Hepatocyte (in vitro differentiated cells): ENCODE measurements at regions not wholly inside any gene's neighbourhood (a gene's known extent, or its start where the extent isn't known, plus 50 kb on each side); places are given as distances from the start of the nearest gene placed in this dataset.

Experiments
- DNase-seq: peaks from one replicate; pipeline ENCODE4 v3.0.0-alpha.2; 2016; ENCODE audit warnings: low spot score
- H2AFZ ChIP-seq: fragments of 200-600 bp; sonication (generic); 2 replicates; pipeline ENCODE4 v1.6.0; 2016; ENCODE audit warnings: antibody characterized with exemption, mild to moderate bottlenecking
- H3K27ac ChIP-seq: fragments of 200-600 bp; sonication (generic); 2 replicates; pipeline ENCODE4 v1.5.1; 2016; ENCODE audit warnings: mild to moderate bottlenecking
- H3K27me3 ChIP-seq: fragments of 200-600 bp; sonication (generic); 2 replicates; pipeline ENCODE4 v1.6.1; 2016
- H3K36me3 ChIP-seq: fragments of 200-600 bp; sonication (generic); replicated peaks from 2 replicates; pipeline ENCODE4 v1.5.1; 2016; ENCODE audit warnings: low read depth; ENCODE audit not compliant: insufficient read depth
- H3K4me1 ChIP-seq: fragments of 200-600 bp; sonication (generic); 2 replicates; pipeline ENCODE4 v1.5.1; 2016; ENCODE audit warnings: mild to moderate bottlenecking, moderate library complexity; ENCODE audit not compliant: insufficient read depth
- H3K4me2 ChIP-seq: fragments of 200-600 bp; sonication (generic); 2 replicates; pipeline ENCODE4 v1.6.0; 2016
- H3K4me3 ChIP-seq: fragments of 200-600 bp; sonication (generic); 2 replicates; pipeline ENCODE4 v1.5.1; 2016; ENCODE audit warnings: mild to moderate bottlenecking
- H3K79me2 ChIP-seq: fragments of 200-600 bp; sonication (generic); 2 replicates; pipeline ENCODE4 v1.6.0; 2017; ENCODE audit warnings: mild to moderate bottlenecking
- H3K9me2 ChIP-seq: fragments of 200-600 bp; sonication (generic); replicated peaks from 2 replicates; pipeline ENCODE4 v1.6.0; 2017; ENCODE audit warnings: mild to moderate bottlenecking; ENCODE audit not compliant: insufficient read depth
- H3K9me3 ChIP-seq: fragments of 200-600 bp; sonication (generic); 2 replicates; pipeline ENCODE4 v1.5.1; 2016; ENCODE audit warnings: low read depth, mild to moderate bottlenecking
- H4K20me1 ChIP-seq: fragments of 200-600 bp; sonication (generic); 2 replicates; pipeline ENCODE4 v1.6.0; 2016; ENCODE audit warnings: mild to moderate bottlenecking; ENCODE audit not compliant: insufficient read depth, poor library complexity, severe bottlenecking
- EZH2 ChIP-seq: fragments of 200-600 bp; sonication (generic); IDR thresholded peaks from 2 replicates; pipeline ENCODE4 v1.6.1; 2016; ENCODE audit warnings: antibody characterized with exemption, mild to moderate bottlenecking, borderline replicate concordance
- EZH2phosphoT487 ChIP-seq: fragments of 200-600 bp; sonication (generic); IDR thresholded peaks from one replicate; pipeline ENCODE4 v1.6.1; 2018; ENCODE audit warnings: antibody characterized with exemption, mild to moderate bottlenecking, low read depth, moderate library complexity; ENCODE audit not compliant: unreplicated experiment, severe bottlenecking
- WGBS: methylation state at CpG from one replicate; pipeline ENCODE4 v1.1.6; 2016; ENCODE audit warnings: low lambda C conversion rate; ENCODE audit errors: missing lambda C conversion rate; 5-methylcytosine and 5-hydroxymethylcytosine counted together
- TF ChIP-seq, protein P1 (sequence below): fragments of 200-600 bp; sonication (generic); IDR thresholded peaks from 2 replicates; pipeline ENCODE4 v1.5.1; 2016; ENCODE audit warnings: antibody characterized with exemption, mild to moderate bottlenecking; ENCODE audit not compliant: poor library complexity

DNA sequence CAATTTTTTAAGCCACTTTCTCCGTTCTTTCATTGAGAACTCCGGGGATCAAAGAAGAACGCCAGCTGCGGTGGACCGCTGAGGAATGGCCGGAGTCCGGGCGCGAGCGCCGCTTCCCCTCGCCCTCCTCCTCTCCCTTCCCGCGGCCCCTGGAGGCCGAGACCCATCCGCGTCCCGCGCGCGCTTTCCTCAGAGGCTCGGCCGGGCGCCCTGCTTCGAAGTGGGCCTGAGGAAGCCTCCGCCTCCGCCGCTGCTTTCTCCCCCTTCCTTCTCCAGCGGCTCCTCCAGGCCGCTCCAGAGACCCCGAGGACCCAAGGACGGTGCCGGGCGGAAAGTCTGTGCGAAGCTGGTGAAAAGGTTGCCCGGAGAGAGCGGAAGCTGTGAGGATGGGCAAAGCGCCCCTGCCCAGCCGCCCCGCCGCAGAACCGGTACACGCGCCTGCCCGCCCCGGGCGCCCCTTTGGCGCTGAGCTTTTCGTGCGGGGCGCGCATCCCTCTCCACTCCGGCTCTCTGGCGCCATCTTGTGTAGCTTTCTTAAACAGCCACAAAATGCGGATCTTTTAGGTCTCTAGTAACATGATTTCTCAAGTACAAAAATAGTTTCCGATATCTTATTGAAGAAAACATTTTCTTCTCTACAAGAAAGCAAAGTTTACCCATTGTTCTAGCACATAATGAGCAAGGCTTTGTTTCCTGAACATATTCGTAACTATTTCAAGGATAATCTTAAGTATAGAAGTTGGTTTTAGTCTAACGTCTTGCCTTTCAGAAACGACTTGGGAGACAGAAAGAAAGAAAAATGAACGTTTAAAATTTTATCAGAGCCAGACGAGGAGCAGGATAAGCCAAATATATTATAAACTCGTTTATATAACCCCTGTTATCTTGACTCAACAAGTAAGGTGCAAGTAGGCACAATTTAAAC lies 59.2 kb upstream of the FAM174B start:
- Histone ChIP-seq H3K4me3 (peak overlapping the region; percentile 25), H2AFZ (peak overlapping the region; percentile 67), H3K4me1 (peaks cover 7% of the 10 kb centered on the region), H3K36me3 (no peaks in the 10 kb centered on the region), H3K27ac (peak overlapping the region; percentile 60), H4K20me1 (no peaks in the 10 kb centered on the region), H3K9me3 (no peaks in the 10 kb centered on the region), H3K79me2 (no peaks in the 10 kb centered on the region), H3K4me2 (peak overlapping the region; percentile 73), H3K27me3 (no peaks in the 10 kb centered on the region), H3K9me2 (no peaks in the 10 kb centered on the region)
- 4% methylated on average over 59 of the region's 62 CpGs for WGBS
- TF ChIP-seq, protein P1, sequence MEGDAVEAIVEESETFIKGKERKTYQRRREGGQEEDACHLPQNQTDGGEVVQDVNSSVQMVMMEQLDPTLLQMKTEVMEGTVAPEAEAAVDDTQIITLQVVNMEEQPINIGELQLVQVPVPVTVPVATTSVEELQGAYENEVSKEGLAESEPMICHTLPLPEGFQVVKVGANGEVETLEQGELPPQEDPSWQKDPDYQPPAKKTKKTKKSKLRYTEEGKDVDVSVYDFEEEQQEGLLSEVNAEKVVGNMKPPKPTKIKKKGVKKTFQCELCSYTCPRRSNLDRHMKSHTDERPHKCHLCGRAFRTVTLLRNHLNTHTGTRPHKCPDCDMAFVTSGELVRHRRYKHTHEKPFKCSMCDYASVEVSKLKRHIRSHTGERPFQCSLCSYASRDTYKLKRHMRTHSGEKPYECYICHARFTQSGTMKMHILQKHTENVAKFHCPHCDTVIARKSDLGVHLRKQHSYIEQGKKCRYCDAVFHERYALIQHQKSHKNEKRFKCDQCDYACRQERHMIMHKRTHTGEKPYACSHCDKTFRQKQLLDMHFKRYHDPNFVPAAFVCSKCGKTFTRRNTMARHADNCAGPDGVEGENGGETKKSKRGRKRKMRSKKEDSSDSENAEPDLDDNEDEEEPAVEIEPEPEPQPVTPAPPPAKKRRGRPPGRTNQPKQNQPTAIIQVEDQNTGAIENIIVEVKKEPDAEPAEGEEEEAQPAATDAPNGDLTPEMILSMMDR: peak; percentile 84
- no peak for TF ChIP-seq EZH2
- peak; percentile 89 for DNase-seq

DNA sequence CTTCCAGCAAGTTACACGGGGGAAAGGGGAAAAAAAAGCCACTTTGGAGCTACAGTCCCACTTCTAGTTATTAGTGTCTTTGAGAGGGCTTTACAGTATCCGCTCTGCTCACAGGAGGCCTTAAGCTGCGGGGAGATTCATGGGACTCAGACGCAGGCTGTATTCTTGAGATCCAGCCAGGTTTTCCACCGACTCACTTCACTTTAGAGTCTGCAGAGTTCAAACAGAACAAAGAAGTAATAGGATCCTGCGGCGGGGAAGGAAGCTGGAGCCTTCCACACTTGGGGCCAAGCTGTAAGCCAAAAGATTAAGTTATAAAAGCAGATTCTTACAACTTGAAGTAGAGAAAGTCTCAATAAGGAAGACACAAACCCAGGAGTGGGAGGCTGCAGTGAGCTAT lies 60.2 kb upstream of the FAM174B start:
- 44% methylated on average over 7 of the region's 7 CpGs for WGBS
- no peak overlapping the region for H3K4me2 ChIP-seq
- H4K20me1 ChIP-seq: no peaks in the 10 kb centered on the region
- H3K9me3 ChIP-seq: no peaks in the 10 kb centered on the region
- no peak overlapping the region for H2AFZ ChIP-seq
- H3K9me2 ChIP-seq: no peaks in the 10 kb centered on the region
- TF ChIP-seq EZH2phosphoT487: no peak
- no peak for TF ChIP-seq EZH2
- TF ChIP-seq, protein P1: no peak
- no peaks in the 10 kb centered on the region for H3K36me3 ChIP-seq
- H3K27ac ChIP-seq: peak overlapping the region; percentile 10
- no peak overlapping the region for H3K4me3 ChIP-seq
- H3K4me1 ChIP-seq: peaks cover 7% of the 10 kb centered on the region
- no peaks in the 10 kb centered on the region for H3K79me2 ChIP-seq
- peak; percentile 44 for DNase-seq
- no peaks in the 10 kb centered on the region for H3K27me3 ChIP-seq

- no peaks in the 10 kb centered on the region for H4K20me1 ChIP-seq
- H3K9me2 ChIP-seq: no peaks in the 10 kb centered on the region
- no peak overlapping the region for H3K27ac ChIP-seq
- DNase-seq: no peak
- H3K4me1 ChIP-seq: peaks cover 7% of the 10 kb centered on the region
- 88% methylated on average over 4 of the region's 4 CpGs for WGBS
- H3K79me2 ChIP-seq: no peaks in the 10 kb centered on the region
- H3K9me3 ChIP-seq: no peaks in the 10 kb centered on the region
- H2AFZ ChIP-seq: no peak overlapping the region
- H3K4me2 ChIP-seq: no peak overlapping the region
- no peaks in the 10 kb centered on the region for H3K27me3 ChIP-seq
- H3K4me3 ChIP-seq: no peak overlapping the region
- H3K36me3 ChIP-seq: no peaks in the 10 kb centered on the region
- TF ChIP-seq EZH2phosphoT487 (no peak), EZH2 (no peak)
- TF ChIP-seq, protein P1: no peak
Observed at GRCh38 chr15:92719021-92719420, 63.4 kb upstream of the FAM174B start.
